Activated T-helper 2 cell treated with anti-CD3 and anti-CD28 coated beads, Interferon-gamma antibody, Interleukin-2, Interleukin-4, amounts not matched to agents 10 μg/mL and 5 μg/mL and 100 μg/mL, durations not matched to agents 14 hours and 24 hours and 36 hours (primary cell): ENCODE measurements at regions not wholly inside any gene's neighbourhood (a gene's known extent, or its start where the extent isn't known, plus 50 kb on each side); places are given as distances from the start of the nearest gene placed in this dataset.

Experiments used
- DNase-seq: peaks from one replicate; pipeline ENCODE4 v3.0.0; 2021; ENCODE audit warnings: low spot score
- H3K27ac Mint-ChIP-seq: one replicate; pipeline ENCODE4 v1.8.0; 2021; ENCODE audit warnings: mixed read lengths
- H3K27me3 Mint-ChIP-seq: one replicate; pipeline ENCODE4 v1.8.0; 2021; ENCODE audit warnings: low read depth, mixed read lengths
- H3K36me3 Mint-ChIP-seq: one replicate; pipeline ENCODE4 v1.8.0; 2021; ENCODE audit warnings: low read depth, mixed read lengths
- H3K4me1 Mint-ChIP-seq: one replicate; pipeline ENCODE4 v1.8.0; 2021; ENCODE audit warnings: low read depth, mixed read lengths
- H3K4me3 Mint-ChIP-seq: one replicate; pipeline ENCODE4 v1.8.0; 2021; ENCODE audit warnings: low read depth, mild to moderate bottlenecking, moderate library complexity, mixed read lengths
- H3K9me3 Mint-ChIP-seq: one replicate; pipeline ENCODE4 v1.8.0; 2021; ENCODE audit warnings: mixed read lengths
- intact Hi-C: fragments of 100-400 bp; cut with micrococcal nuclease; formaldehyde crosslinking; loops from one replicate; pipeline ENCODE4 v1.15.1; 2023

DNA sequence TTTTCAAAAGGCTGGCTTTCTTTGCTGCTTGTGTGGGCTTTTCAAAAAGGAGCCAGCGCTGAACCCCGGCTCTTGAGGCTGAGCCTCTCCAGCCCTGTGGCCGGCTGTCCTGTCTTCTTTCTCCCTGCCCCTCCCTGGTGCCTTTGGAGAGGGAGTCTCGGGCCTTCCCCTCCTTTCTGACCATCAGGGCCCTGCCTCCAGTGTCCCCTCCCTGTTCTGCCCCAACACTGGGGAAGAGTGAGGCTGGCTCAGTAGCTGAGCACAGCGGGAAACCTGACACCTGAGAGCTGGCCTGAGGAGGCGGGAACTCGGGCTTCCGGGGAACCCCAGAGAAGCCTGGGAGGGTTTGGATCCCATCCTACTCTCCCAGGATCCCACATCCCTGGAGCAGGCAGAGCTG is 232.1 kb downstream of the LOXHD1 start:
- no peaks in the 10 kb centered on the region for H3K9me3 Mint-ChIP-seq
- H3K36me3 Mint-ChIP-seq, result no peaks in the 10 kb centered on the region
- H3K27me3 Mint-ChIP-seq, result peaks cover under 1% of the 10 kb centered on the region
- no peaks in the 10 kb centered on the region for H3K4me1 Mint-ChIP-seq
- no peak overlapping the region for H3K4me3 Mint-ChIP-seq
- intact Hi-C loops, result no loop called here
- no peak for DNase-seq
- H3K27ac Mint-ChIP-seq, result no peak overlapping the region

DNA sequence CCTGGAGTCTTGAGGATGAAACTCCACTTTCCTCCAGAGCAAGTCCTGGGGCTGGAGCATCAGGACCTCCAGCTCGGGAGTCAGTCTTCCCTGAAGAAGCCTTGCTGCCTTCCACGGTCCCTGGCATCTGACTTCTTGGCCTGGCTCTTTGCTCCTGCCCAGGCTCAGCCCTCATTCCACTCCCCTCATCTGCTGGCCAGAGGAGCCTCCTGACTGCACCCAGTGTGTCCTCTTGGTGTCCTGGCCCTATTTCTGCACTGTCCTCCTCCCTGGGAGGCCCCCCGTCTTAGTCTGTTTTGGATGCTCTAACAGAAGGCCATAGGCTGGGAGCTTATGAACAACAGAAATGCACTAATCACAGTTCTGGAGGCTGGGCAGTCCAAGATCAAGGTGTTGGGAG is 231.5 kb downstream of the LOXHD1 start:
- intact Hi-C loops, result no loop called here
- no peaks in the 10 kb centered on the region for H3K4me1 Mint-ChIP-seq
- H3K4me3 Mint-ChIP-seq, result no peak overlapping the region
- H3K9me3 Mint-ChIP-seq, result no peaks in the 10 kb centered on the region
- H3K27me3 Mint-ChIP-seq, result peaks cover 4% of the 10 kb centered on the region
- no peak overlapping the region for H3K27ac Mint-ChIP-seq
- H3K36me3 Mint-ChIP-seq, result no peaks in the 10 kb centered on the region
- no peak for DNase-seq

DNA sequence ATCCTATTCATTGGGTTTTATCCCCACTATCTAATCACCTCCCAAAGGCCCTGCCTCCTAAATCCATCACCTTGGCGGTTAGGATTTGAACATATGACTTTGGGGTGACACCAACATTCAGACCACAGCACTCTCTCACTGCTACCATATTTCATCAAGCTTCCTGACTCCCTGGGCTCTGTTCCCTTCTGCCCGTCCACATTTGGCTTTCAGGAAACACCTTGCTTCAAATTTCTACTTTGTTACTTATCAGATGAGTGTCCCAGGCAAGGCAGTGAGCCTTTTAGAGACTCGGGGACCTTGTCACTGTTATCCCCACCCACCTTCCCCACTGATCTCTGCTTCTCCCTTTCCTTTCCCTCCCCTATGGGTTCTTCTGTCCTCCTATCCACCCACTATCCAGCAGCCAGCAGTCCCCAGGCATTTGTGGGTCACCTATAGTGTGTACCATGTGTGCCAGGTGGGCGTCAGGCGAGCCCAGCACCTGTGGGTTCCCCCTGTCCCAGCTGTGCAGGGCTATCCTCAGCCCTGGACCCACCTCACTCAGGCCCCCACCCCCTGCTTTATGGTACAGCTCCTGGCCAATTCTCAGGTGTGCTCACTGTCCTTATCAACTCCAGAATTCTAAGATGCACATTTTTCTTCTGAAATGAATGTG is 230.9 kb downstream of the LOXHD1 start:
- DNase-seq, result no peak
- Mint-ChIP-seq H3K27ac (no peak overlapping the region), H3K9me3 (no peaks in the 10 kb centered on the region), H3K4me1 (no peaks in the 10 kb centered on the region), H3K27me3 (peaks cover 8% of the 10 kb centered on the region), H3K36me3 (no peaks in the 10 kb centered on the region), H3K4me3 (no peak overlapping the region)
- intact Hi-C loops, result no loop called here

- Mint-ChIP-seq H3K9me3 (no peaks in the 10 kb centered on the region), H3K27me3 (peaks cover 10% of the 10 kb centered on the region), H3K27ac (no peak overlapping the region), H3K4me3 (no peak overlapping the region), H3K4me1 (no peaks in the 10 kb centered on the region), H3K36me3 (no peaks in the 10 kb centered on the region)
- intact Hi-C loops, result no loop called here
- DNase-seq, result no peak
Observed at GRCh38 chr18:46426679-46427047, 230.4 kb downstream of the LOXHD1 start.
